ENCODE measurements at regions not wholly inside any gene's neighbourhood (a gene's known extent, or its start where the extent isn't known, plus 50 kb on each side); places are given as distances from the start of the nearest gene placed in this dataset.

DNA sequence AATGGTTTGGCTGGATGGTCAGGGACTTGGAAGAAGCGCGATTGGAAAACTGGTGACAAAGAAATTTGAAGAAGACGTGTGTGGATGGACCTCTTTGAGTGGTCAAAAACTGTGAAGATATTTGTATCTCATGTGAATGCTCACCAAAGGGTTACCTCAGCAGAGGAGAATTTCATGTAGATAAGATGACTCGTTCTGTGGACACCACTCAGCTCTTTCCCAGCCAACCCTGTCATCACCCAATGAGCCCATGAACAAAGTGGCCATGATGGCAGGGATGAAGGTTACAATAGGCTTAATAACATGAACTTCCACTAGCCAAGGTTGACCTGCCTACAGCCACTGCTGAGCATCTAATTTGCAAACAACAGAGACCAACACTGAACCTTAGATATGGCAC, 248.3 kb downstream of the KCNE4 start:
- no peak for TF ChIP-seq CTCF (IDR thresholded peaks at IDR 0.05)
- H3K9me3 ChIP-seq (ENCODE audit: control insufficient read depth, low read length) = no peaks in the 10 kb centered on the region
- H3K4me3 ChIP-seq (ENCODE audit: low read depth, low read length) = no peak overlapping the region
- H3K36me3 ChIP-seq (ENCODE audit: control insufficient read depth, insufficient read depth, low read length) = no peaks in the 10 kb centered on the region
- no peaks in the 10 kb centered on the region for H3K4me1 ChIP-seq
- H3K79me2 ChIP-seq = no peaks in the 10 kb centered on the region
- no peak overlapping the region for H2AFZ ChIP-seq
- H3K27me3 ChIP-seq (ENCODE audit: control insufficient read depth, insufficient read depth, low read length) = no peaks in the 10 kb centered on the region
- no peak overlapping the region for H3K4me2 ChIP-seq (ENCODE audit: low read length)
- no peak overlapping the region for H3K27ac ChIP-seq
- H3K9ac ChIP-seq = no peak overlapping the region

GRCh38 chr2:223306371-223306770, 254.4 kb downstream of the KCNE4 start:
- Histone ChIP-seq H3K27me3 (ENCODE audit: control insufficient read depth, insufficient read depth, low read length) (no peaks in the 10 kb centered on the region), H3K9me3 (ENCODE audit: control insufficient read depth, low read length) (no peaks in the 10 kb centered on the region), H3K36me3 (ENCODE audit: control insufficient read depth, insufficient read depth, low read length) (no peaks in the 10 kb centered on the region), H3K9ac (no peak overlapping the region), H2AFZ (no peak overlapping the region), H3K4me3 (ENCODE audit: low read depth, low read length) (no peak overlapping the region), H3K27ac (no peak overlapping the region), H3K79me2 (no peaks in the 10 kb centered on the region), H3K4me2 (ENCODE audit: low read length) (no peak overlapping the region), H3K4me1 (no peaks in the 10 kb centered on the region)
- TF ChIP-seq CTCF (IDR thresholded peaks at IDR 0.05) = no peak

GRCh38 chr2:223311889-223312680, 260.1 kb downstream of the KCNE4 start:
- no peak overlapping the region for H3K4me2 ChIP-seq (ENCODE audit: low read length)
- no peak overlapping the region for H3K27ac ChIP-seq
- no peak overlapping the region for H3K4me3 ChIP-seq (ENCODE audit: low read depth, low read length)
- H3K9ac ChIP-seq = no peak overlapping the region
- no peaks in the 10 kb centered on the region for H3K36me3 ChIP-seq (ENCODE audit: control insufficient read depth, insufficient read depth, low read length)
- no peaks in the 10 kb centered on the region for H3K4me1 ChIP-seq
- no peak for TF ChIP-seq CTCF (IDR thresholded peaks at IDR 0.05)
- no peak overlapping the region for H2AFZ ChIP-seq
- H3K27me3 ChIP-seq (ENCODE audit: control insufficient read depth, insufficient read depth, low read length) = no peaks in the 10 kb centered on the region
- no peaks in the 10 kb centered on the region for H3K9me3 ChIP-seq (ENCODE audit: control insufficient read depth, low read length)
- H3K79me2 ChIP-seq = no peaks in the 10 kb centered on the region

DNA sequence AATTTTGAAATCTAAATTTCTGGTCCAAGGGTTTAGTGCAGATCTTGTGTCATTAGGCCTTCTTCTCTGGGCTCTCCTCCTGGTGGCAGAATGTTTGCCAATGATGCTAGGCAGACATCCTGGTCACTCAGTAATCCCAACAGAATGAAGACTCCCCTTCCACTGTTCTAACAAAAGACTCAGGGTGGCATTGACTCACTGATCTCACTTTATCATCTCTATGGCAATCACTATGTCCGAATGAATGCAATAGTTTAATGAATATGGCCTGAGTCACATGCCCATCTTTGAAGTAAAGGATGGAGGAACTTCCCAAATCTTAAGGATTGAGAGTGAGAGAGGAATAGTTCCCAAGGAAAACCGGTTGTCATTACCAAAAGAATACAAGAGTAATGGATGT, 261.1 kb downstream of the KCNE4 start:
- Histone ChIP-seq H3K9ac (no peak overlapping the region), H3K9me3 (ENCODE audit: control insufficient read depth, low read length) (no peaks in the 10 kb centered on the region), H3K27ac (no peak overlapping the region), H3K27me3 (ENCODE audit: control insufficient read depth, insufficient read depth, low read length) (no peaks in the 10 kb centered on the region), H3K4me3 (ENCODE audit: low read depth, low read length) (no peak overlapping the region), H2AFZ (no peak overlapping the region), H3K36me3 (ENCODE audit: control insufficient read depth, insufficient read depth, low read length) (no peaks in the 10 kb centered on the region), H3K79me2 (no peaks in the 10 kb centered on the region), H3K4me1 (no peaks in the 10 kb centered on the region), H3K4me2 (ENCODE audit: low read length) (no peak overlapping the region)
- TF ChIP-seq CTCF (IDR thresholded peaks at IDR 0.05) = no peak

GRCh38 chr2:223314811-223315210, 262.8 kb downstream of the KCNE4 start:
- Histone ChIP-seq H3K9ac (no peak overlapping the region), H3K27me3 (ENCODE audit: control insufficient read depth, insufficient read depth, low read length) (no peaks in the 10 kb centered on the region), H3K79me2 (no peaks in the 10 kb centered on the region), H3K4me3 (ENCODE audit: low read depth, low read length) (no peak overlapping the region), H3K4me1 (no peaks in the 10 kb centered on the region), H3K36me3 (ENCODE audit: control insufficient read depth, insufficient read depth, low read length) (no peaks in the 10 kb centered on the region), H3K4me2 (ENCODE audit: low read length) (no peak overlapping the region), H3K27ac (no peak overlapping the region), H2AFZ (no peak overlapping the region), H3K9me3 (ENCODE audit: control insufficient read depth, low read length) (no peaks in the 10 kb centered on the region)
- TF ChIP-seq CTCF (IDR thresholded peaks at IDR 0.05) = no peak
